WI38 (cell line): ENCODE measurements at regions not wholly inside any gene's neighbourhood (a gene's known extent, or its start where the extent isn't known, plus 50 kb on each side); places are given as distances from the start of the nearest gene placed in this dataset.

ENCODE experiments used
- H3K4me3 ChIP-seq: 2 replicates; pipeline ENCODE4 v1.5.1; 2011; ENCODE audit warnings: low read depth, mild to moderate bottlenecking, control low read depth, low read length
- TF ChIP-seq, protein P1 (sequence below): IDR thresholded peaks from 2 replicates; pipeline ENCODE4 v1.5.1; 2012; ENCODE audit warnings: low read depth, mild to moderate bottlenecking, control low read depth, low read length

DNA sequence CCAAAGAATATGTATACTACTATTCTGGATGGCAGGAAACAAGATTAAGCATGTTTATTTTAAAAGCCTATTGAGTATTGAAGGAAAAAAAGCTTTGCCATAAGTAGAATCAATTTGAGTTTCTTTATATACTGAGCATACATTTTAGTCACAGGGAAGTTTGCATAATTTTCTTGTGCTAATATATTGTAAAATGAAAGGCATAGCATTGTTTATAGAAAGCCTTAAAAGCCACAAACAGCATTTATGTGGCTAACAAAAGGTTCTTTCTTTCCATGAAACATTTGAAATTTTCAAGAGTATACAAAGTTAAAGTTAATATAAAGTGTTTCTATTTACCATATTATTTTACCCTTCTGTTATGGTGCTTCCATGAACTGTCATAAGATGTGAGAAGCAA is 1133.8 kb upstream of the PCDH10 start:
- no peak overlapping the region for H3K4me3 ChIP-seq
- TF ChIP-seq, protein P1, sequence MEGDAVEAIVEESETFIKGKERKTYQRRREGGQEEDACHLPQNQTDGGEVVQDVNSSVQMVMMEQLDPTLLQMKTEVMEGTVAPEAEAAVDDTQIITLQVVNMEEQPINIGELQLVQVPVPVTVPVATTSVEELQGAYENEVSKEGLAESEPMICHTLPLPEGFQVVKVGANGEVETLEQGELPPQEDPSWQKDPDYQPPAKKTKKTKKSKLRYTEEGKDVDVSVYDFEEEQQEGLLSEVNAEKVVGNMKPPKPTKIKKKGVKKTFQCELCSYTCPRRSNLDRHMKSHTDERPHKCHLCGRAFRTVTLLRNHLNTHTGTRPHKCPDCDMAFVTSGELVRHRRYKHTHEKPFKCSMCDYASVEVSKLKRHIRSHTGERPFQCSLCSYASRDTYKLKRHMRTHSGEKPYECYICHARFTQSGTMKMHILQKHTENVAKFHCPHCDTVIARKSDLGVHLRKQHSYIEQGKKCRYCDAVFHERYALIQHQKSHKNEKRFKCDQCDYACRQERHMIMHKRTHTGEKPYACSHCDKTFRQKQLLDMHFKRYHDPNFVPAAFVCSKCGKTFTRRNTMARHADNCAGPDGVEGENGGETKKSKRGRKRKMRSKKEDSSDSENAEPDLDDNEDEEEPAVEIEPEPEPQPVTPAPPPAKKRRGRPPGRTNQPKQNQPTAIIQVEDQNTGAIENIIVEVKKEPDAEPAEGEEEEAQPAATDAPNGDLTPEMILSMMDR, result no peak

DNA sequence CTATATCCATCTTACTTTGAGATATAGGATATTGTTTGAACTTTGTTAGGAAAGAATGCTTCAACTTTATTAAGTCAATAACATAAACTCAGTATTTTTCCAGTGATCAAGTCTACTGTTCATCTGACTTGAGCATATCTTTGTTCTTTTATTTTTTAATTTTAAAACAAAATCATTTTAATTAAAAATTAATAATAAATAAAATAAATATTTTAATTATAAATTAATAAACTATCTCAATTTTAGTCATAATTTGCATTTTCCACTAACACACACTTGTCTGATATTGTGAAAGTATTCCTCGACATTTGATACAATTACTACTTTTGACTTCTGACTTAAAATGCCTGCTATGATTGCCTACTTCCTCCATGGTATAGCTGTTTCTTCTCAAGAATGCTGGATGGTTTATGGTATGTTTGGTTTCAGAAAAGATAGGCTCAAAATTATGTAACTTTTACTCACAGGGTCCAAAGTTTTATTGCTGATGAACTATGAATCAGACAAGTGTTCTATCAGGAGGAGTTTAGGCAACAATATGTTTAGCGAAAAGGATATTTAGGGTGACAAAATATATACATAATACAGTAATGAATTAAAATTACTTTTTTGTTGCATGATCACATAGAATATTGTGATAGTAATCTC is 1132.3 kb upstream of the PCDH10 start:
- TF ChIP-seq, protein P1, result no peak
- H3K4me3 ChIP-seq, result no peak overlapping the region

DNA sequence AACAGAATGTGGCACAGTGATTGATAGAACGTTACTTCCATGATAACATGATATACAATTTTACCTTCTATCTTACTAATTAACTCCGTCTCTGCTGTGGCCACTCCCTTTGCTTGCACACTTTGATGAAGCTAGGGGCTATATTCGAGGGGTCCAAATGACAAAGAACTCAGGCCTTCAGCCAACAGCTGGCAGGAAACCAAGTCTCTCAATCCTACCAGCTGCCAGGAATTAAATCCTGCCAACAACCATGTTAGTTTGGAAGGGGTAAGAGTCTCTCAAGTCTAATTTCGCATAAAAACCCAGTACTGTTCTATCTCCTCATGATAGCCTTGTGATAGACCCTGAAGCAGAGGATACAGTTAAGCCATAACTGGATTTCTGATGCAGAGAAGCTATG is 1122.9 kb upstream of the PCDH10 start:
- TF ChIP-seq, protein P1, result no peak
- H3K4me3 ChIP-seq, result no peak overlapping the region

DNA sequence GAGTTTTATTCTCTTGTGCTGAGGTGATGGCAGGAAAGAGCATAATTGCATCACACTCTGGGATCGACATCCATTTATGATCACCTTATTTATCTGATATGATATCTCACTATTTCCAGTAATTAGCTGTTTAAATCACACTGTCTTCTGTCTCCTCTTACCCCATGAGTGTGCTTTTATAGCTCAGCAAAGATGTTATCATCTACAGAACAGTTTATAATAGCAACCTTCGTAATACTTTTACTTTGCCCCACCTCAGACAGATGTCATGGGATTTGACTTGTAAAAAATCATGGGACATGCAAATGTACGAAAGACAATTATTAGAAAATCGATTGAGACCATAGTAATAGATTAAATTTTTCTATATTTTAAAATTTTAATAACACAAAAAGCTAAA is 1122.3 kb upstream of the PCDH10 start:
- TF ChIP-seq, protein P1, result no peak
- no peak overlapping the region for H3K4me3 ChIP-seq

DNA sequence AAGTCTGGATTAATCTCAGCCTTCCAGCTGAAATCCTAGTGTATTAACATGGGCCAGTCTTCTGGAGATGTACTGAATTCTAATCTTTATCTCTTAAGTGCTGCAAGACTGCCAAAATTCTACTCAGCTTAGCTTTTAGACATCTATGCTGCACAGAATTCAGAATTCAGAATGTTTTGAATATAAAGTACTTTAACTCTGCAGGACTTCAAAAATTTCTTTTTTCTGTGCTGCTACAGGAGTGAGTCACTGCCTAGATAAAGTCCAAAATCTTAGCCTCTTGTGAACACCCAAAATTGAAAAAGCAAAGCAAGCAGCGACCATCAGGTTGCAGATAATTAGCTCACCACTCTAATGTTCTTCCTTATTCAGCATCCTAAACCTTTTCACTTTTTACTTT is 1092.6 kb upstream of the PCDH10 start:
- H3K4me3 ChIP-seq, result no peak overlapping the region
- TF ChIP-seq, protein P1, result no peak

DNA sequence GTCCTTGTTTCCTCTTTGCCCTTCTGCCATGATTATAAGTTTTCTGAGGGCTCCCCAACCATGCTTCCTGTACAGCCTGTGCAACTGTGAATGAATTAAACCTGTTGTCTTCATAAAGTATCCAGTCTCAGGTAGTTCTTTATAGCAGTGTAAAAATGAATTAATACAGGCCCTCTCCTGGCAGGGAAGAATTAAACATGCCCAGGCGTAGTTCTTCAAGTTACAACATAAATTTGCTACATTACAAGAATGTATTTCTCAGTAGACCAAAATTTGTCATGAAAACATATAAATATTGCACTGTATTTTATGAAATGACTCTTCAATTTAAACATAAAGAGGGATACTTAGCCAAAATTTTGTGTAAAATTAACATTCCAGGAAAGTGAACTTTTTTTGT is 1089.9 kb upstream of the PCDH10 start:
- no peak overlapping the region for H3K4me3 ChIP-seq
- TF ChIP-seq, protein P1, result no peak

DNA sequence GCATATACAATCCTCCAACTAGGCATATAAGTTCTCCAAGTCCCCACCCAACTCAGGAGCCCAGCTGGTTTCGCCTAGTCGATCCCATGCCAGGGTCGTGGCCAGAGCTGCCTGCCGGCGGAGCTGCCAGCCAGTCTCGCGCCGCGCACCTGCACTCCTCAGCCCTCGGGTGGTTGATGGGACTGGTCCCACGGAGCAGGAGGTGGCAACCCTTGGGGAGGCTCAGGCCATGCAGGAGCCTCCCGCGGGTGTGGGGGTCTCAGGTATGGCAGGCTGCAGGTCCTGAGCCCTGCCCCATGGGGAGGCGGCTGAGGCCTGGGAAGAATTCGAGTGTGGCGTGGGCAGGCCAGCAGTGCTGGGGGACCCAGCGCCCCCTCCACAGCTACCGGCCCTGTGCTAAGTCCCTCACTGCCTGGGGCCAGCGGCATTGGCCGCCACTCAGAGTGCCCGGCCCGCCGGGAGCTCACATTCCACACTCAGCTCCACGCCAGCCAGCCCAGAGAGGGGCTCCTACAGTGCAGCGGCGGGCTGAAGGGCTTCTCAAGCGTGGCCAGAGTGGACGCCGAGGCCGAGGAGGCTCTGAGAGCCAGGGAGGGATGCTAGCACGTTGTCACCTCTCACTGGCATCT is 1086.4 kb upstream of the PCDH10 start:
- no peak overlapping the region for H3K4me3 ChIP-seq
- TF ChIP-seq, protein P1, result no peak
